DMS 273 treated with DMSO at 0.1 percent for 48 hours (cell line): ENCODE measurements at regions not wholly inside any gene's neighbourhood (a gene's known extent, or its start where the extent isn't known, plus 50 kb on each side); places are given as distances from the start of the nearest gene placed in this dataset.
"Not testable (repeated sequence)": the region's sequence is repeated elsewhere in the genome, so short reads cannot be mapped to it uniquely, and the experiment has no call there.

Experiments
- DNase-seq: peaks from one replicate; lab custom pipeline; 2025; lab: John Stamatoyannopoulos, UW

- no peak for DNase-seq
Measured at GRCh38 chr6:170018422-170018935, 267.1 kb downstream of the ERMARD start.

GRCh38 chr6:170017603-170018320 is 266.3 kb downstream of the ERMARD start:
- no peak for DNase-seq

- no peak for DNase-seq
Measured at GRCh38 chr6:170013815-170014214, 262.4 kb downstream of the ERMARD start.

GRCh38 chr6:170012037-170012330 is 260.6 kb downstream of the ERMARD start:
- DNase-seq, result no peak

DNA sequence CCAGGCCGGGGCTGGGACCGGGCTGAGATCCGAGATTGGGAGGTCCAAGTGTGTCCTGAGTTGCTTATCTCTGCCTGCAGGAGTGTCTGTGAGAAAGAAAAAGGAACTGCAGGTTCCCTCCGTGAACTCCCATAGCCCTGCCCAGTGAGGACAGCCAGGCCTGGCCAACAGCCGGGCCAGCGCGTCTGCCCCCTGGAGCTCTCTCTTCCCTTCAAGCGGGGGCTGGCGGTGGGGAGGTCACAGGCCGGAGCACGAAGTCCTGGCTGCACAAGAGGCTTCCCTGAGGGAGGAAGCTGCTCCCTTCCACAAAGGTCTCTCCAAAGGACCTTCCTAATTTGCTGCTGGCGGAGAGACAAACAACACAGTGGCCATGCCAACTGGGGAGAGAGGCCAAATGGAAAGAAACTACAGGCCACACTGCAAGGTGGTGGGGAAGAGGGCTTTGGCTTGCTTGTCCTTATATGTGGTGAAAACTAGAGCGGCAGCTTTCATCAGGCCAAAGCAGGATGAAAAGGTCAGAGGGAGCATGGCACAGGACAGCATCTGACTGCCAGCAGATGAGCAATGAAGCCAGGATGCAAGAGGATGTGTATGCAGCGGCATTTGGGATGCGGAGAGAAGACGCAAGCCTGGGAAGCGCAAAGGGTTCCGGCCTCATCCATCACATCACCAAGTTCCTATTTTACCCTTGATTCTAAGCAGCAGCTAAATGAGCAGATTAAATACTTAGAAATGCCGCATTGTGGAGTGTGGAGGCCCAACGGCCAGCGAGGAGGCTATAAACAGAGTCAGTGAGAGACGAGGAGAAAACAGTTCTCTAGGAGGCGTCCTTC is 260.0 kb downstream of the ERMARD start:
- no peak for DNase-seq

- no peak for DNase-seq
Measured at GRCh38 chr6:170010665-170011203, 259.3 kb downstream of the ERMARD start.

DNA sequence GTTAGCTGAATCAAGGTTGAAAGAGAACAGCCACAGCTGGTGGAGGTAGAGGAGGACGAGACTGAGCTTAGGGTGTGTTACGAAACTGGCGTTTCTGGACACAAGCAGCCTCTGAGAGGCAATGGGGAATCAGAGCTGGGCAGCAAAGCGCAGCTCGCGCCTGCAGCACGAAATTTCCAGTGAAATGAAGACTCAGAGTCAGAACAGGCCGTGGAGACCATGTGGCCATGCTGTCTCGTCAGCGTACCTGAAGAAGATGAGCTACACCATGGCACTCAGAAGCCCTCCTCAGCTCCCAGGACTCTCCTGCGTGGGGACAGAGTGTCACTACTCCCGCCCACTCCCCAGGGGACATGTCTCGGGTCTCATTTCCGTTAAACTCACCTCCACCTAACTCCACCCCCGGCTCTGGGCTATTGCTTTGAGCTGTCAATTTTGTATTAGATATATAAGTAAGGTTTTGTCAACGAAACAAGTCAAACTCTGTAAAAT is 256.9 kb downstream of the ERMARD start:
- no peak for DNase-seq

GRCh38 chr6:170007468-170008293 is 256.3 kb downstream of the ERMARD start:
- no peak for DNase-seq

- no peak for DNase-seq
Measured at GRCh38 chr6:170006900-170007467, 255.6 kb downstream of the ERMARD start.

- DNase-seq, result no peak
Measured at GRCh38 chr6:170006071-170006899, 254.9 kb downstream of the ERMARD start.

GRCh38 chr6:170005665-170006064 is 254.2 kb downstream of the ERMARD start:
- no peak for DNase-seq

DNA sequence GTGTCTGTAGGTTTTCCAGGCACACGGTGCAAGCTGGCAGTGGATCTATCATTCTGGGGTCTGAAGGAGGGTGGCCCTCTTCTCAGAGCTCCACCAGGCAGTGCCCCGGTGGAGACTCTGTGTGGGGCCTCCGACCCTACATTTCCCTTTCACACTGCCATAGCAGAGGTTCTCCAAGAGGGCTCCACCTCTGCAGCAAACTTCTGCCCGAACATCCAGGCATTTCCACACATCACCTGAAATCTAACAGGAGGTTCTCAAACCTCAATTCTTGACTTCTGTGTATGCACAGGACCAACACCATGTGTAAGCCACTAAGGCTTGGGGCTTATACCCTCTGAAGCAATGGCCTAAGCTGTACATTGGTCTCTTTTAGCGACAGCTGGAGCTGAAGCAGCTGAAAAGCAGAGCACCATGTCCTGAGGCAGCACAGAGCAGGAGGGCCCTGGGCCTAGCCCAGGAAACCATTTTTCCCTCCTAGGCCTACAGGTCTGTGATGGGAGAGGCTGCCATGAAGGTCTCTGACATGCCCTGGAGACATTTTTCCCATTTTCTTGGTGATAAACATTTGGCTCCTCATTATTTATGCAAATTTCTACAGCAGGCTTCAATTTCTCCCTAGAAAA is 253.3 kb downstream of the ERMARD start:
- DNase-seq, result no peak

DNA sequence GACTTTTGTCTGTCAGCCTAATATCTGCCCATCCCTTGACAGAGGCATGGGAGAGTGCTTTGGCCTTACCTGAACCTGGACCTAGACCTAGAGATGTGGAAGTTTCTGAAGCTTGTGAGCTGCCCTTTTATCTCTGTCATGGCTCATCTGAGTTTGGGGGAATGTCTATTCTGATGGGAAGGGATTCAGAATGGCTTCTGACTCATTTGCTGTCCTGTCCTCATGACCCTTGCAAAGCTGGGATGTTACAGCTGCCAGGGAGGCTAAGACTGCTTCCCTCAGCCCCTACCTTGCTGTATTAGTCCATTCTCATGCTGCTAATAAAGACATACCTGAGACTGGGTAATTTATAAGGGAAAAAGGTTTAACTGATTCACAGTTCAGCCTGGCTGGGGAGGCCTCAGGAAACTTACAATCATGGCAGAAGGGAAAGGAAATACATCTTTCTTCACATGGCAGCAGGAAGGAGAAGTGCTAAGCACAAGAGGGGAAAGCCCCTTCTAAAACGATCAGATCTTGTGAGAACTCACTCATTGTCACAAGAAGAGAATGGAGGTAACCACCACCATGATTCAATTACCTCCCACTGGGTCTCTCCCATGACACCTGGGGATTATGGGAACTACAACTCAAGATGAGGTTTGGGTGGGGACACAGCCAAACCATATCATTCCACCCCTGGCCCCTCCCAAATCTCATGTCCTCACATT is 252.2 kb downstream of the ERMARD start:
- DNase-seq, result no peak

DNA sequence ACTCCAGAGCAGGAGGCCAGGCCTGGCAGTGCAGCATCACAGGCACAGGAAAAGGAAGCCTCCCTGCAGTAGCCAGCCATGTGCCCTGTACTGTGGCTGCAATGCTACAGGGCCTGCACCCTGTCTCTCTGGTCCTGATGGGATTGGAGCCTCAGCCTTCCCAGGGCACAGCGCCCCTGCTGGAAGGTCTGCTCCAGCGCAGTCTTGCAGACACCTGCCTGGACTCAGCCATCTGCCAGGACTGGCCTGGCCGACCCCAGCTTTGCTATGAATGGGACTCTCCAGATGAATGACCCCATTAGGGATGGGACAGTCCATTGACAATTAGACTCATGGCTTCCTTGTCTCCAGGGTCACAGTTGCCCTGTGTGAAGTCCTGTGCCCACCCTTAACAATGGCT is 251.6 kb downstream of the ERMARD start:
- no peak for DNase-seq

- DNase-seq, result not testable (repeated sequence)
Measured at GRCh38 chr6:170001782-170002181, 250.4 kb downstream of the ERMARD start.

GRCh38 chr6:170000071-170000843 is 248.8 kb downstream of the ERMARD start:
- no peak for DNase-seq

GRCh38 chr6:169999367-169999766 is 247.9 kb downstream of the ERMARD start:
- no peak for DNase-seq

DNA sequence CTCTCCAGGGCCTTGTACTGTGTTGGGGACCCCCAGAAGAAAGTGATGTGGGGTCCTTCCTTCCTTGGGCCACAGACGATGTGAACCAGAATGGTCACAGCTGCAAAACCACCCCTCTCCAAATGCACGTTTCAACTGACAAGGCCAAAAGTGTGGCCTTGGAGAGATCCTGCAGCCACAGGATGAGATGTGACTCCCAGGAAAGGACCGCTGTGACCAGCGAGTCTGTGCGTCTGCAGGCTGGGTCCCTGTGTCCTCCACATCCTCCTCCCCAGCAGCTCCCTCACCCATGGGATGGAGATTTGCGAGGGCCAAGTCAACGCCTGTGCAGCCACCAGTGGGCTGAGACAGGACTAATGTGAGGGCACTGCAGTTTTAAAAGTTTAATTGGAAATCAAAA is 247.0 kb downstream of the ERMARD start:
- no peak for DNase-seq

DNA sequence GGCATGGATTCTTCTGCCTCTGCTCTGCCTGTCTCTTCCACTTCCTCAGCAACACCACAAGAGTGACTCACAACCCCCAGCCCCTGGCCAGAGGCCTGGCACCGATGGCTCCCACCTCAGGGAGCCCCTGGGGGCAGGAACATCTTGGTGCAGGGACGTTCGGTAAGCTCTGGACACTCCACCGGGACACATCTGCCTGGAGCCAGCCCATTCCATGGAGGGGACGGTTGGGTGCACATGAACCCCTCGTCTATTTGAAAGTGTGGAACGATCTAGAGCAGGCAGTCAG is 246.5 kb downstream of the ERMARD start:
- DNase-seq, result no peak
